Keratinocyte (primary cell): ENCODE measurements at regions not wholly inside any gene's neighbourhood (a gene's known extent, or its start where the extent isn't known, plus 50 kb on each side); places are given as distances from the start of the nearest gene placed in this dataset.

Experiments
- EZH2 ChIP-seq: IDR thresholded peaks from one replicate; pipeline ENCODE4 v1.6.1; 2012; ENCODE audit warnings: inconsistent platforms, mild to moderate bottlenecking, low read length, moderate library complexity
- TF ChIP-seq, protein P1 (sequence below), 3 experiments: IDR thresholded peaks in 1 of 3; conservative IDR thresholded peaks in 1 of 3; optimal IDR thresholded peaks in 1 of 3; 2 replicates in 2 of 3; 3 replicates in 1 of 3; pipeline versions ENCODE3 to v1.5.1; 2011; ENCODE audit warnings: low read length in 3 of 3, mild to moderate bottlenecking in 3 of 3, moderate library complexity in 2 of 3, control low read depth in 1 of 3, inconsistent platforms in 1 of 3; ENCODE audit not compliant: insufficient read depth in 2 of 3; ENCODE audit errors: extremely low read depth in 1 of 3

DNA sequence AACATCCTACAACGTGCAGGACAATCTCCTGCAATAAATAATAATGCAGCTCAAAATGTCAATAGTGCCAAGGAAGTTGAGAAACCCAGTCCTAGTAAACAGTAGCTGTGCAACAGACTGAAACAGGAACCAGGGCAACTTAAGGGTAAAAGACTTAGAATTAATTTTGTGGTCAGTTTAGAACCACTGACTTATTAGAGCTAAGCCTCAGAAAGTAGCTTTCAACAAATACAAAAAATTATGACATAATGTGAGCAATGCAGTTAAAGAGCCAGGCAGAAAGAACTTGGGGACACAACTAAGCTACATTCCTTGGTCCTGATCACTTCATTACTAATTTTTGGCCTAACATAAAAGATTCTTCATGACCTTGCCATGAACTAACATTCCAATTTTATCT, 195.4 kb downstream of the MACC1 start:
- TF ChIP-seq, protein P1, sequence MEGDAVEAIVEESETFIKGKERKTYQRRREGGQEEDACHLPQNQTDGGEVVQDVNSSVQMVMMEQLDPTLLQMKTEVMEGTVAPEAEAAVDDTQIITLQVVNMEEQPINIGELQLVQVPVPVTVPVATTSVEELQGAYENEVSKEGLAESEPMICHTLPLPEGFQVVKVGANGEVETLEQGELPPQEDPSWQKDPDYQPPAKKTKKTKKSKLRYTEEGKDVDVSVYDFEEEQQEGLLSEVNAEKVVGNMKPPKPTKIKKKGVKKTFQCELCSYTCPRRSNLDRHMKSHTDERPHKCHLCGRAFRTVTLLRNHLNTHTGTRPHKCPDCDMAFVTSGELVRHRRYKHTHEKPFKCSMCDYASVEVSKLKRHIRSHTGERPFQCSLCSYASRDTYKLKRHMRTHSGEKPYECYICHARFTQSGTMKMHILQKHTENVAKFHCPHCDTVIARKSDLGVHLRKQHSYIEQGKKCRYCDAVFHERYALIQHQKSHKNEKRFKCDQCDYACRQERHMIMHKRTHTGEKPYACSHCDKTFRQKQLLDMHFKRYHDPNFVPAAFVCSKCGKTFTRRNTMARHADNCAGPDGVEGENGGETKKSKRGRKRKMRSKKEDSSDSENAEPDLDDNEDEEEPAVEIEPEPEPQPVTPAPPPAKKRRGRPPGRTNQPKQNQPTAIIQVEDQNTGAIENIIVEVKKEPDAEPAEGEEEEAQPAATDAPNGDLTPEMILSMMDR (optimal IDR thresholded peaks at IDR 0.05 in 1 of 3, IDR thresholded peaks at IDR 0.05 in 1 of 3, conservative IDR thresholded peaks at IDR 0.05 in 1 of 3; ENCODE audit: extremely low read depth in 1 of 3, insufficient read depth in 2 of 3, low read length in 3 of 3): no peak
- no peak for TF ChIP-seq EZH2
